Gastrocnemius medialis (tissue), 4 donors: ENCODE measurements at regions not wholly inside any gene's neighbourhood (a gene's known extent, or its start where the extent isn't known, plus 50 kb on each side); places are given as distances from the start of the nearest gene placed in this dataset.

ENCODE experiments used
- ATAC-seq, 2 donors: fragments of 150-250 bp; one replicate each; pipeline ENCODE4 v1.9.1; 2016
- DNase-seq, 2 donors: peaks; one replicate each; pipeline ENCODE4 v3.0.0-alpha.2; 2019
- H3K27ac ChIP-seq, 4 donors: fragments of 200-600 bp; sonication (generic); 1 replicate in 1 of 4; 2 replicates in 3 of 4; pipeline ENCODE4 v1.5.1; 2016 to 2018; ENCODE audit warnings: mild to moderate bottlenecking in 2 of 4, moderate library complexity in 1 of 4
- H3K27me3 ChIP-seq, 3 donors: fragments of 200-600 bp; sonication (generic) in 2 of 3; 1 replicate in 1 of 3; 2 replicates in 2 of 3; pipeline versions ENCODE4 v1.5.1 to v1.6.0; 2016 to 2019; ENCODE audit warnings: mild to moderate bottlenecking in 1 of 3, moderate library complexity in 1 of 3
- H3K36me3 ChIP-seq, 2 donors: fragments of 200-600 bp; sonication (generic) in 1 of 2; one replicate each; pipeline ENCODE4 v1.5.1; 2017 to 2018
- H3K4me1 ChIP-seq, 2 donors: fragments of 200-600 bp; sonication (generic) in 1 of 2; one replicate each; pipeline ENCODE4 v1.5.1; 2016 to 2017; ENCODE audit warnings: mild to moderate bottlenecking in 2 of 2
- H3K4me3 ChIP-seq, 4 donors: fragments of 200-600 bp; sonication (generic) in 3 of 4; 1 replicate in 1 of 4; 2 replicates in 3 of 4; pipeline ENCODE4 v1.5.1; 2016 to 2019; ENCODE audit warnings: mild to moderate bottlenecking in 2 of 4
- H3K9me3 ChIP-seq, 3 donors: fragments of 200-600 bp; sonication (generic) in 2 of 3; 1 replicate in 1 of 3; 2 replicates in 2 of 3; pipeline ENCODE4 v1.5.1; 2016 to 2019
- CTCF ChIP-seq, 5 experiments: fragments of 450-650 bp in 3 of 5; fragments of 200-600 bp in 2 of 5; sonication (generic) in 2 of 5; IDR thresholded peaks in 4 of 5; conservative IDR thresholded peaks in 1 of 5; 1 replicate in 4 of 5; 2 replicates in 1 of 5; pipeline ENCODE4 v1.5.1; 2016 to 2019; ENCODE audit warnings: antibody characterized with exemption in 5 of 5, mild to moderate bottlenecking in 3 of 5, moderate library complexity in 3 of 5
- POLR2A ChIP-seq, 2 donors: fragments of 450-650 bp; IDR thresholded peaks; one replicate each; pipeline ENCODE4 v1.6.1; 2017; ENCODE audit warnings: antibody characterized with exemption in 2 of 2, mild to moderate bottlenecking in 2 of 2, moderate library complexity in 2 of 2
- in situ Hi-C, 4 donors: fragments of 200-750 bp; cut with MboI; loops; one replicate each; pipeline versions ENCODE4 v1.15.0 to v1.8.0; 2017; ENCODE audit warnings: low sequenced_read_pairs in 4 of 4
- intact Hi-C: fragments of 100-400 bp; cut with DNase I; formaldehyde crosslinking; loops from one replicate; pipeline ENCODE4 v1.15.1; 2023; ENCODE audit warnings: low total_unique reads

GRCh38 chr22:47449508-47450270 is 687.2 kb downstream of the TBC1D22A start:
- H3K27me3 ChIP-seq = no peaks in the 10 kb centered on the region
- no peak overlapping the region for H3K27ac ChIP-seq
- H3K4me3 ChIP-seq = no peak overlapping the region
- H3K9me3 ChIP-seq = no peaks in the 10 kb centered on the region
- TF ChIP-seq CTCF (IDR thresholded peaks at IDR 0.05 in 4 of 5, conservative IDR thresholded peaks at IDR 0.05 in 1 of 5) = no peak
- TF ChIP-seq POLR2A (IDR thresholded peaks at IDR 0.05) = no peak
- in situ Hi-C loops = no loop called here
- DNase-seq (no peak), ATAC-seq (no peak)
- intact Hi-C loops = no loop called here
- H3K4me1 ChIP-seq = no peaks in the 10 kb centered on the region
- no peaks in the 10 kb centered on the region for H3K36me3 ChIP-seq

GRCh38 chr22:47448231-47449223 is 686.1 kb downstream of the TBC1D22A start:
- Histone ChIP-seq H3K36me3 (no peaks in the 10 kb centered on the region), H3K4me1 (no peaks in the 10 kb centered on the region), H3K27ac (no peak overlapping the region), H3K9me3 (no peaks in the 10 kb centered on the region), H3K27me3 (no peaks in the 10 kb centered on the region), H3K4me3 (no peak overlapping the region)
- TF ChIP-seq CTCF (IDR thresholded peaks at IDR 0.05 in 4 of 5, conservative IDR thresholded peaks at IDR 0.05 in 1 of 5) (no peak), POLR2A (IDR thresholded peaks at IDR 0.05) (no peak)
- no peak for ATAC-seq
- in situ Hi-C loops = no loop called here
- DNase-seq = no peak
- intact Hi-C loops = no loop called here

- no peaks in the 10 kb centered on the region for H3K4me1 ChIP-seq
- in situ Hi-C loops = no loop called here
- no peak for ATAC-seq
- H3K27ac ChIP-seq = no peak overlapping the region
- no peak for DNase-seq
- TF ChIP-seq POLR2A (IDR thresholded peaks at IDR 0.05) (no peak), CTCF (IDR thresholded peaks at IDR 0.05 in 4 of 5, conservative IDR thresholded peaks at IDR 0.05 in 1 of 5) (no peak)
- no peaks in the 10 kb centered on the region for H3K27me3 ChIP-seq
- intact Hi-C loops = no loop called here
- no peaks in the 10 kb centered on the region for H3K9me3 ChIP-seq
- H3K4me3 ChIP-seq = no peak overlapping the region
- no peaks in the 10 kb centered on the region for H3K36me3 ChIP-seq
These were observed 684.7 kb downstream of the TBC1D22A start for GRCh38 chr22:47446821-47447810.

- Histone ChIP-seq H3K27ac (no peak overlapping the region), H3K27me3 (no peaks in the 10 kb centered on the region), H3K4me1 (no peaks in the 10 kb centered on the region), H3K4me3 (no peak overlapping the region), H3K9me3 (no peaks in the 10 kb centered on the region), H3K36me3 (no peaks in the 10 kb centered on the region)
- DNase-seq (no peak), ATAC-seq (no peak)
- TF ChIP-seq CTCF (IDR thresholded peaks at IDR 0.05 in 4 of 5, conservative IDR thresholded peaks at IDR 0.05 in 1 of 5) = no peak
- no peak for TF ChIP-seq POLR2A (IDR thresholded peaks at IDR 0.05)
- intact Hi-C loops = no loop called here
- in situ Hi-C loops = no loop called here
These were observed 683.9 kb downstream of the TBC1D22A start for GRCh38 chr22:47446331-47446730.
